Naive thymus-derived CD4-positive, alpha-beta T cell (primary cell): ENCODE measurements at regions not wholly inside any gene's neighbourhood (a gene's known extent, or its start where the extent isn't known, plus 50 kb on each side); places are given as distances from the start of the nearest gene placed in this dataset.
"Not testable (repeated sequence)": the region's sequence is repeated elsewhere in the genome, so short reads cannot be mapped to it uniquely, and the experiment has no call there.

Source experiments
- ATAC-seq: fragments of 150-1000 bp; cut with Tn5 transposase; 2 replicates; pipeline ENCODE4 v1.10.0; 2021; ENCODE audit warnings: mild to moderate bottlenecking, moderate library complexity
- CTCF ChIA-PET: fragments of 350-600 bp; sonication (Branson Sonifier 250); formaldehyde crosslinking; loops from one replicate; lab custom pipeline; 2021; ENCODE audit warnings: antibody characterized with exemption; lab: Charles Lee
- POLR2A ChIA-PET: fragments of 350-600 bp; sonication (Branson Sonifier 250); formaldehyde crosslinking; loops from one replicate; lab custom pipeline; 2021; ENCODE audit warnings: antibody characterized with exemption, inconsistent platforms; lab: Charles Lee
- DNase-seq, 9 donors: peaks; one replicate each; pipeline versions ENCODE4 v3.0.0 to v3.0.0-alpha.2; 2020 to 2022; ENCODE audit warnings: mixed read lengths in 1 of 9
- H3K27ac ChIP-seq: one replicate; pipeline ENCODE4 v1.7.0; 2013; ENCODE audit warnings: mild to moderate bottlenecking, low read depth, low read length, moderate library complexity
- H3K27me3 ChIP-seq, 2 donors: one replicate each; pipeline ENCODE4 v1.7.0; 2013; ENCODE audit warnings: low read length in 2 of 2, mild to moderate bottlenecking in 2 of 2, moderate library complexity in 2 of 2; ENCODE audit not compliant: control insufficient read depth in 2 of 2, insufficient read depth in 2 of 2
- H3K36me3 ChIP-seq, 3 experiments: 1 replicate in 2 of 3; 2 replicates in 1 of 3; pipeline ENCODE4 v1.7.0; 2013; ENCODE audit warnings: low read length in 3 of 3, mild to moderate bottlenecking in 3 of 3, moderate library complexity in 1 of 3; ENCODE audit not compliant: insufficient read depth in 3 of 3, control insufficient read depth in 2 of 3
- H3K4me1 ChIP-seq, 2 donors: one replicate each; pipeline ENCODE4 v1.7.0; 2013; ENCODE audit warnings: low read length in 2 of 2, mild to moderate bottlenecking in 2 of 2, moderate library complexity in 1 of 2; ENCODE audit not compliant: control insufficient read depth in 2 of 2, insufficient read depth in 2 of 2
- H3K4me3 ChIP-seq: 2 replicates; pipeline ENCODE4 v1.7.0; 2013; ENCODE audit warnings: mild to moderate bottlenecking, low read length
- H3K9me3 ChIP-seq, 3 experiments: 1 replicate in 2 of 3; 2 replicates in 1 of 3; pipeline ENCODE4 v1.7.0; 2013; ENCODE audit warnings: low read length in 3 of 3; ENCODE audit not compliant: control insufficient read depth in 2 of 3
- H3K27ac Mint-ChIP-seq, 9 donors: one replicate each; pipeline ENCODE4 v1.8.0; 2020 to 2022; ENCODE audit warnings: mixed read lengths in 9 of 9, mild to moderate bottlenecking in 8 of 9, moderate library complexity in 5 of 9, inconsistent platforms in 2 of 9
- H3K27me3 Mint-ChIP-seq, 5 donors: one replicate each; pipeline ENCODE4 v1.8.0; 2021 to 2022; ENCODE audit warnings: mixed read lengths in 5 of 5, mild to moderate bottlenecking in 1 of 5
- H3K36me3 Mint-ChIP-seq, 5 donors: one replicate each; pipeline ENCODE4 v1.8.0; 2020 to 2022; ENCODE audit warnings: mixed read lengths in 5 of 5, mild to moderate bottlenecking in 3 of 5, inconsistent platforms in 1 of 5
- H3K4me1 Mint-ChIP-seq, 7 donors: one replicate each; pipeline ENCODE4 v1.8.0; 2020 to 2022; ENCODE audit warnings: mixed read lengths in 7 of 7, mild to moderate bottlenecking in 3 of 7, inconsistent platforms in 1 of 7
- H3K4me3 Mint-ChIP-seq, 10 donors: one replicate each; pipeline ENCODE4 v1.8.0; 2020 to 2022; ENCODE audit warnings: mild to moderate bottlenecking in 10 of 10, mixed read lengths in 10 of 10, moderate library complexity in 6 of 10, inconsistent platforms in 2 of 10
- H3K9me3 Mint-ChIP-seq, 11 donors: one replicate each; pipeline ENCODE4 v1.8.0; 2020 to 2022; ENCODE audit warnings: mixed read lengths in 11 of 11, mild to moderate bottlenecking in 4 of 11, inconsistent platforms in 1 of 11, moderate library complexity in 1 of 11
- intact Hi-C, 2 donors: fragments of 100-400 bp; cut with micrococcal nuclease; formaldehyde crosslinking; loops; one replicate each; pipeline ENCODE4 v1.15.1; 2023

DNA sequence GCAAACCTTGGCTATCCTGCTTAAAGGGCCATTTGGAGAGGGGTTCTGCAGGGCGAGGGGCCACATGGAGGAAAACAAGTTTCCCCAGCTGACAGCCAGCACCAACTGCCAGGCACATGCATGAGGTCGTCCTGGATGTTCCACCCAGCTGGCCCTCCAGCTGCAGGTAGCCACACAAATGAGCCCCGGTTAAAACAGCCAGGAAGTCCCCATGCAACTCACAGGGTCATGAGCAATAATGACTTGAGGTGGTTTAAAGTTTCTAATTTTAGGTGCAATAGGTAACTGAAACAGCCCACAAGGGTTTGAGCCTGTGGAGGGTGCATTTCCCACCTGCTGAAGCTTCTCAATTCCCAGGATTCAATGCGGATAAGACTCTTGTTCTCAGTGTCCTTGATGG lies 160.8 kb upstream of the CCZ1B start:
- not testable (repeated sequence) for H3K36me3 Mint-ChIP-seq

DNA sequence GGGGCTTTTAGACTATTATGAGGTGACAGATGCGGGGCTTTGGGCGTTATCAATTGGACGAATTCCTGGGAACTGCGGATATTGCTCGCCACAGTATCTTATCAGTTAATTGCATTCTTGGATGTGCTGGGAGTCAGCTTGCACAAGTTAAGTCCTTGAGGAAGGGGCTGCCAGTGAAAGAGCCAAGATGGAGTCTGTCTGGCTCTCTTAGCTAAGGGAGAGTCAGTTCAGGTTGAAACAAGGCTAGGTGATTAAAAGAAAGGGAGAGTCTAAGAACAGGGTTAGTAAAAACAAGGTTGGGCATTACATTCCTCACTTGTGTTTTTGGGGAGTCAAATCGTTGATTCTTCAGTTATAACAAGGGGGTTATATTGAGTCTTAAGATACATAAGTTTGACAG lies 162.5 kb upstream of the CCZ1B start:
- ATAC-seq, H3K27me3 ChIP-seq, POLR2A ChIA-PET, H3K4me3 ChIP-seq, H3K4me3 Mint-ChIP-seq, H3K9me3 Mint-ChIP-seq, H3K27ac ChIP-seq, H3K36me3 ChIP-seq, H3K9me3 ChIP-seq, DNase-seq, H3K36me3 Mint-ChIP-seq, CTCF ChIA-PET, H3K4me1 ChIP-seq, intact Hi-C loops: not testable (repeated sequence)
- Mint-ChIP-seq H3K27me3 (peaks cover 0 to 11% (median 3%) of the 10 kb centered on the region in 5 donors), H3K4me1 (peaks cover 4 to 15% (median 12%) of the 10 kb centered on the region in 7 donors), H3K27ac (peak overlapping the region in 1 of 9 donors; percentile 2)

More for the DNA sequence above, 160.8 kb upstream of the CCZ1B start:
- intact Hi-C loops, POLR2A ChIA-PET, H3K27ac ChIP-seq, H3K4me3 Mint-ChIP-seq, H3K4me3 ChIP-seq, H3K36me3 ChIP-seq, H3K4me1 ChIP-seq, DNase-seq, ATAC-seq, H3K9me3 ChIP-seq, H3K9me3 Mint-ChIP-seq, H3K27ac Mint-ChIP-seq, CTCF ChIA-PET, H3K27me3 ChIP-seq: not testable (repeated sequence)
- Mint-ChIP-seq H3K4me1 (peaks cover 4 to 15% (median 12%) of the 10 kb centered on the region in 7 donors), H3K27me3 (peaks cover 0 to 14% (median 8%) of the 10 kb centered on the region in 5 donors)

DNA sequence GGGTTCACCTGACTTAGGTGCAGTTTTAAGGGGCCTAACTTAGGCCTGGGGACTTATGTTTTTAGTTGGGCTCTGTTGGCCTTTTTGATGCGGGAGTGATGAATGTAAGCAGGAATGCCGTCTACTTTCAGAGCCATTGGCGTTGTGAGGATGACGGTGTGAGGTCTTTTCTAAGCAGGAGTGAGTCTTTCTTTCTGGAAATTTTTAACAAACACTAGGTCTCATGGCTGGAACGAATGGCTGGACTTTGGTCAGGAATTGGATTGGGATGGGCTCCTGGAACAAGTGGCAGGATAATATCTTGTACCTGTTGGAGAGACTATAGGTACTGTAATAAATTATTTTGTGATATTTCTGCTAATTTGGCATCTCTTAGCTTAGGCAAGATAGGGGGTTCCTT lies 163.9 kb upstream of the CCZ1B start:
- H3K27ac Mint-ChIP-seq, result peak overlapping the region in 6 of 9 donors; percentile 60 to 90 (median 79)
- POLR2A ChIA-PET, result not testable (repeated sequence)

DNA sequence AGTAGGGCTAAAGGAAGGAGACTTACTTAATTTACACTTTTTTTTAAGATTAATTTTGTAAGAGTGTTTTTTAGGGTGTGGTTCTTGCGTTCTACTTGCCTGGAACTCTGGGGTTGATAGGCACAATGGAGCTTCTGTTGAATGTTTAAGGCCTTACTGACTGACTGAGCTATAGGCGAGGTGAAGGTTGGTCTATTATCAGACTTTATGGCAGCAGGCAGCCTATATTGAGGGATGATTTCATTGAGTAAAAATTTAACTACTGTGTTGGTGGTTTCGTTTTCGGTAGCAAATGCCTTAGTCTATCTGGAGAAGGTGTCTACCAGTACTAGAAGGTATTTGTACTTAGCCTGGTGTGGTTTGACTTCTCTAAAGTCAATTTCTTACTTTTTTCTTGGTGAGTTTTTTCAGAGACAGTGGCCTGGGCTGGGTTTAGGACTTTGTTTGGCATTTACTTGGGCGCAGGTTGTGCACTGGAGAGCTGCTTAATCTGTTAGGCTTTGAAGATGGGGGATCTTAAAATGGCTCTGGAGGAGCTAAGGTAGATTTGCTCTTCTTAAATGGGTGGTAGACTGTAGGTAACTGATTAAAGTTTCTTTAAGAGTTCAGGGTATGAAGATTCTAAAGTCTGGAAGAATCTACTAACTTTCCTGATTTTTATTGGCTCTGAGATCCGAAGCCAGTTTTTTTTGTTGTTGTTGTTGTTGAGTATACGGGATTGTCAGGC lies 164.5 kb upstream of the CCZ1B start:
- H3K36me3 Mint-ChIP-seq, H3K9me3 Mint-ChIP-seq, DNase-seq, H3K27me3 Mint-ChIP-seq, H3K27ac ChIP-seq, H3K9me3 ChIP-seq, ATAC-seq, H3K27me3 ChIP-seq, H3K4me3 ChIP-seq, H3K36me3 ChIP-seq, POLR2A ChIA-PET, H3K4me1 ChIP-seq: not testable (repeated sequence)
- Mint-ChIP-seq H3K4me1 (peaks cover 4 to 15% (median 12%) of the 10 kb centered on the region in 7 donors), H3K4me3 (peak overlapping the region in 9 of 10 donors; percentile 13 to 73 (median 60)), H3K27ac (peak overlapping the region; percentile 51 to 94 (median 84))
- CTCF ChIA-PET, result interaction anchor here (2.2 kb wide), 1 partner anchor 51 kb away, joined by 5 read pairs; no protein-coding TSS in a partner anchor
- intact Hi-C loops, result loop anchor here in 1 of 2 donors (1.0 kb wide), 1 partner anchor 52 kb away; no protein-coding TSS in a partner anchor

More for the DNA sequence above, 163.9 kb upstream of the CCZ1B start:
- H3K4me3 Mint-ChIP-seq, H3K27me3 Mint-ChIP-seq, intact Hi-C loops, ATAC-seq, DNase-seq, H3K9me3 Mint-ChIP-seq, H3K36me3 ChIP-seq, H3K4me3 ChIP-seq, H3K27ac ChIP-seq, H3K27me3 ChIP-seq, H3K4me1 ChIP-seq, H3K36me3 Mint-ChIP-seq, H3K9me3 ChIP-seq: not testable (repeated sequence)
- H3K4me1 Mint-ChIP-seq, result peaks cover 4 to 15% (median 12%) of the 10 kb centered on the region in 7 donors
- CTCF ChIA-PET, result interaction anchor here (2.2 kb wide), 1 partner anchor 52 kb away, joined by 5 read pairs; no protein-coding TSS in a partner anchor

DNA sequence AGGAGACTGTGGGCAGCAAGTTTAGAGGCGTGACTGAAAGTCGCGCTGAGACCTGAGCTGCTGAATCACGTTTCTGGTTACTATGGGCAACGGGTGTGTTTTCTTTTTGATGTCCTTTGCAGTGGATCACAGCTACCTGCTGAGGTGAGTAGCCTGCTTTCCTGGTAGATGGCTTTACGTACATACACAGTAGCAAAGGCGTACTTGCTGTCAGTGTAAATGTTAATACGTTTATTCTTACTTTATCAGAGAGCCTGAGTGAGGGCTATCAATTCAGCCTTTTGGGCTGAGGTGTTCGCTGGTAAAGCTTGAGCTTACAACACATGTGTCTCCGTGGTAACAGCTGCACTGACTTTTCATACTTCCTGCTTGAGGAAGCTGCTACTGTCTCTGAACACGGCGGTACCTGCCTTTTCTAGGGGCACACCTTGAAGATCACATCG lies 165.1 kb upstream of the CCZ1B start:
- H3K36me3 ChIP-seq, H3K9me3 ChIP-seq, H3K9me3 Mint-ChIP-seq, H3K27me3 ChIP-seq, H3K36me3 Mint-ChIP-seq, H3K4me3 ChIP-seq, H3K4me1 ChIP-seq, POLR2A ChIA-PET, H3K27me3 Mint-ChIP-seq: not testable (repeated sequence)
- CTCF ChIA-PET, result interaction anchor here (2.2 kb wide), 1 partner anchor 51 kb away, joined by 5 read pairs; no protein-coding TSS in a partner anchor
- ATAC-seq (peak; percentile 47), DNase-seq (peak in 8 of 9 donors; percentile 14 to 85 (median 78))
- peak overlapping the region; percentile 66 for H3K27ac ChIP-seq
- peak overlapping the region; percentile 60 to 94 (median 84) for H3K27ac Mint-ChIP-seq
- peak overlapping the region in 9 of 10 donors; percentile 13 to 73 (median 60) for H3K4me3 Mint-ChIP-seq
- intact Hi-C loops, result loop anchor here in 1 of 2 donors (1.0 kb wide), 1 partner anchor 51 kb away; no protein-coding TSS in a partner anchor
- H3K4me1 Mint-ChIP-seq, result peaks cover 4 to 15% (median 12%) of the 10 kb centered on the region in 7 donors

DNA sequence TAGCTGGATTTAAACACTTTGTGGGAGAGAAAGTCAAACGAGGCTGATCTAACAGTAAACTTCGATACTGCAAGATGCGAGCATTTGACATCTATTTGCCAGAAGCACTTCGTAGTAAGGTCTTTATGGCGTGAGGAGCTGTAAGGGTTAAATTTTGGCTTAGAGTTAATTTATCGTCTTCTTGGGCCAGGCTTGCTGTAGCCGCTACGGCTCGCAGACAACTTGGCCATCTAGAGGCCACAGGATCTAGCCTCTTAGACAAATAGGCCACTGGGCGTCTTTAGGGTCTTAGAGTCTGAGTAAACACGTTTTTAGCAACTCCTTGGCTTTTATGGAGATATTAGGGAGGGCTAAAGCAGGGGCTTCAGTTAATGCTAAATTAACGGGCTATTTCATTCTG lies 165.6 kb upstream of the CCZ1B start:
- H3K4me3 ChIP-seq, H3K9me3 ChIP-seq, DNase-seq, H3K36me3 ChIP-seq, H3K9me3 Mint-ChIP-seq, H3K36me3 Mint-ChIP-seq, H3K4me1 ChIP-seq, H3K27me3 Mint-ChIP-seq, ATAC-seq, H3K27me3 ChIP-seq, POLR2A ChIA-PET: not testable (repeated sequence)
- peaks cover 4 to 15% (median 12%) of the 10 kb centered on the region in 7 donors for H3K4me1 Mint-ChIP-seq
- H3K4me3 Mint-ChIP-seq, result peak overlapping the region in 9 of 10 donors; percentile 13 to 73 (median 60)
- H3K27ac ChIP-seq, result peak overlapping the region; percentile 66
- peak overlapping the region; percentile 67 to 94 (median 84) for H3K27ac Mint-ChIP-seq
- CTCF ChIA-PET, result interaction anchor here (2.2 kb wide), 1 partner anchor 50 kb away, joined by 5 read pairs; no protein-coding TSS in a partner anchor
- intact Hi-C loops, result loop anchor here in 1 of 2 donors (1.0 kb wide), 1 partner anchor 51 kb away; no protein-coding TSS in a partner anchor
